ENCODE measurements at regions not wholly inside any gene's neighbourhood (a gene's known extent, or its start where the extent isn't known, plus 50 kb on each side); places are given as distances from the start of the nearest gene placed in this dataset.

- no peak overlapping the region for H3K4me3 ChIP-seq (ENCODE audit: insufficient read depth, low read depth, low read length)
- H2BK15ac ChIP-seq (ENCODE audit: low read depth, low read length) = no peak overlapping the region
- H3K14ac ChIP-seq (replicated peaks; ENCODE audit: low read depth, low read length) = no peak overlapping the region
- intact Hi-C loops (cut with micrococcal nuclease) (no loop called here), dilution Hi-C loops (cut with HindIII; ENCODE audit: low sequenced_read_pairs, unreplicated experiment) (no loop called here), in situ Hi-C loops (cut with MboI; ENCODE audit: low sequenced_read_pairs) (no loop called here)
- TF ChIP-seq POLR2A (IDR thresholded peaks at IDR 0.05; ENCODE audit: low read depth, low read length) = no peak
- no peak for TF ChIP-seq CTCF (conservative IDR thresholded peaks at IDR 0.05; ENCODE audit: low read depth, low read length)
- TF ChIP-seq MAZ (IDR thresholded peaks at IDR 0.05; ENCODE audit: borderline replicate concordance, low read depth, low read length) = no peak
- TF ChIP-seq BHLHE40 (IDR thresholded peaks at IDR 0.05; ENCODE audit: low read depth, low read length) = no peak
- TF ChIP-seq ELK1 (IDR thresholded peaks at IDR 0.05; ENCODE audit: borderline replicate concordance, low read depth, low read length) = no peak
- POLR2A ChIA-PET (ENCODE audit: unreplicated experiment) = no interaction called here
- BruUV-seq (replicated peaks) = no TSS peak
- no peaks in the 10 kb centered on the region for H3K9me3 ChIP-seq (ENCODE audit: control insufficient read depth, insufficient read depth, low read length)
- no peak overlapping the region for H3K4me2 ChIP-seq (ENCODE audit: low read depth, low read length)
- H4K8ac ChIP-seq (ENCODE audit: low read depth in 2 of 2, low read length in 2 of 2) = no peak overlapping the region
- H2AK9ac ChIP-seq (replicated peaks; ENCODE audit: low read depth, low read length, poor library complexity) = no peak overlapping the region
- H3K4me1 ChIP-seq (ENCODE audit: control insufficient read depth, insufficient read depth, low read length) = no peaks in the 10 kb centered on the region
- H3K56ac ChIP-seq (ENCODE audit: extremely low read depth, insufficient read depth, low read length) = no peak overlapping the region
- DNase-seq (peak; percentile 86), ATAC-seq (ENCODE audit: low read depth) (peak; percentile 80)
- peak overlapping the region; percentile 27 for H2BK120ac ChIP-seq (ENCODE audit: low read depth, low read length)
- H2AFZ ChIP-seq (replicated peaks; ENCODE audit: low read length, poor library complexity) = no peak overlapping the region
- no peaks in the 10 kb centered on the region for H3K9me1 ChIP-seq (ENCODE audit: insufficient read depth, low read length)
- H3K9ac ChIP-seq (ENCODE audit: low read depth, low read length) = no peak overlapping the region
- no peaks in the 10 kb centered on the region for H4K20me1 ChIP-seq (ENCODE audit: insufficient read depth, low read length)
- H3K23ac ChIP-seq (ENCODE audit: low read depth, low read length) = no peak overlapping the region
- CTCF ChIA-PET = interaction anchor here (1.0 kb wide), 1 partner anchor 14 kb away, joined by 3 read pairs; no protein-coding TSS in a partner anchor
- no peak overlapping the region for H2BK5ac ChIP-seq (ENCODE audit: low read depth, low read length, poor library complexity, severe bottlenecking)
- H4K5ac ChIP-seq (ENCODE audit: low read depth, low read length) = no peak overlapping the region
- no peaks in the 10 kb centered on the region for H3K36me3 ChIP-seq (ENCODE audit: control insufficient read depth, insufficient read depth, low read length)
- H3K79me1 ChIP-seq (ENCODE audit: low read depth in 1 of 2, low read length in 2 of 2) = no peaks in the 10 kb centered on the region
- H3K27me3 ChIP-seq (ENCODE audit: control insufficient read depth, insufficient read depth, low read length) = no peaks in the 10 kb centered on the region
- H3K18ac ChIP-seq (ENCODE audit: low read depth, low read length) = no peak overlapping the region
- H2AK5ac ChIP-seq (ENCODE audit: low read depth, low read length) = no peak overlapping the region
- no peak overlapping the region for H3K27ac ChIP-seq (ENCODE audit: insufficient read depth, low read length)
- H2BK20ac ChIP-seq (ENCODE audit: low read depth, low read length) = no peak overlapping the region
- no peak overlapping the region for H4K91ac ChIP-seq (ENCODE audit: insufficient read depth, low read depth, low read length)
- no peak overlapping the region for H3K4ac ChIP-seq (ENCODE audit: low read depth, low read length)
- no CpG with 5 or more reads among the region's 1 CpG for WGBS, 2 experiments (ENCODE audit: extremely low coverage in 2 of 2, insufficient read length in 1 of 2)
These were observed 1263.0 kb downstream of the LRFN5 start for GRCh38 chr14:42869681-42870080.
